OCI-LY7 (cell line): ENCODE measurements at regions not wholly inside any gene's neighbourhood (a gene's known extent, or its start where the extent isn't known, plus 50 kb on each side); places are given as distances from the start of the nearest gene placed in this dataset.

Source experiments
- BruUV-seq: library from RNA; stranded (reverse); fragments of 400-500 nt; replicated peaks from 2 replicates; lab custom pipeline; 2021; lab: Mats Ljungman, UMichigan
- CTCF ChIA-PET: fragments of 300-600 bp; sonication (Branson Sonifier 250); formaldehyde crosslinking; loops from one replicate; lab custom pipeline; 2022; ENCODE audit warnings: antibody characterized with exemption; ENCODE audit not compliant: unreplicated experiment; lab: Charles Lee
- POLR2A ChIA-PET: fragments of 300-600 bp; sonication (Branson Sonifier 250); formaldehyde crosslinking; loops from one replicate; lab custom pipeline; 2022; ENCODE audit warnings: antibody characterized with exemption; lab: Charles Lee
- DNase-seq: peaks from one replicate; pipeline ENCODE4 v3.0.0-alpha.2; 2015; ENCODE audit warnings: low spot score
- H2AFZ ChIP-seq: fragments of 200-600 bp; sonication (generic), shearing (Covaris generic); 2 replicates; pipeline ENCODE4 v1.6.1; 2014; ENCODE audit warnings: mild to moderate bottlenecking, antibody characterized with exemption, low read length, moderate library complexity
- H3K27ac ChIP-seq: fragments of 200-600 bp; sonication (generic); 2 replicates; pipeline ENCODE4 v1.5.1; 2014; ENCODE audit warnings: mixed run types, low read depth, mild to moderate bottlenecking, moderate library complexity, low read length, inconsistent platforms; ENCODE audit not compliant: poor library complexity, severe bottlenecking
- H3K36me3 ChIP-seq: fragments of 200-600 bp; sonication (generic); 2 replicates; pipeline ENCODE4 v1.6.1; 2014; ENCODE audit warnings: mild to moderate bottlenecking, antibody characterized with exemption, low read length, moderate library complexity, mixed read lengths; ENCODE audit not compliant: insufficient read depth
- H3K4me1 ChIP-seq: fragments of 200-600 bp; sonication (generic); 2 replicates; pipeline ENCODE4 v1.5.1; 2014; ENCODE audit warnings: mild to moderate bottlenecking, low read length; ENCODE audit not compliant: insufficient read depth, poor library complexity, severe bottlenecking
- H3K4me2 ChIP-seq: fragments of 200-600 bp; sonication (generic); 2 replicates; pipeline ENCODE4 v1.6.1; 2014; ENCODE audit warnings: mild to moderate bottlenecking, low read length
- H3K4me3 ChIP-seq: fragments of 200-600 bp; sonication (generic); 2 replicates; pipeline ENCODE4 v1.5.1; 2014; ENCODE audit warnings: mild to moderate bottlenecking, low read depth, low read length; ENCODE audit not compliant: poor library complexity, severe bottlenecking
- H3K79me2 ChIP-seq: fragments of 200-600 bp; sonication (generic); 2 replicates; pipeline ENCODE4 v1.6.1; 2016; ENCODE audit warnings: low read depth, mild to moderate bottlenecking, low read length, moderate library complexity, mixed read lengths; ENCODE audit not compliant: insufficient read depth
- H3K9me2 ChIP-seq: fragments of 200-600 bp; sonication (generic); 2 replicates; pipeline ENCODE4 v1.6.1; 2016; ENCODE audit warnings: mild to moderate bottlenecking, low read length, mixed read lengths; ENCODE audit not compliant: insufficient read depth
- H3K9me3 ChIP-seq: fragments of 200-600 bp; sonication (generic); 2 replicates; pipeline ENCODE4 v1.6.1; 2014; ENCODE audit warnings: mild to moderate bottlenecking, mixed run types, low read length, mixed read lengths
- H4K20me1 ChIP-seq: fragments of 200-600 bp; sonication (generic); 2 replicates; pipeline ENCODE4 v1.6.1; 2014; ENCODE audit warnings: mild to moderate bottlenecking, antibody characterized with exemption, low read length, moderate library complexity, mixed read lengths; ENCODE audit not compliant: insufficient read depth
- CTCF ChIP-seq: fragments of 200-600 bp; sonication (generic); conservative IDR thresholded peaks from 2 replicates; pipeline ENCODE4 v1.5.1; 2014; ENCODE audit warnings: mild to moderate bottlenecking, antibody characterized with exemption, low read length, moderate library complexity, mixed read lengths
- EZH2phosphoT487 ChIP-seq: fragments of 200-600 bp; sonication (generic); IDR thresholded peaks from 2 replicates; pipeline ENCODE4 v1.6.1; 2018; ENCODE audit warnings: low read depth, borderline replicate concordance, mild to moderate bottlenecking, mixed run types, antibody characterized with exemption, low read length, moderate library complexity, mixed read lengths
- intact Hi-C: fragments of 100-400 bp; cut with micrococcal nuclease; formaldehyde crosslinking; loops from one replicate; pipeline ENCODE4 v1.10.0; 2022; ENCODE audit not compliant: unreplicated experiment

GRCh38 chr19:42652021-42652420 lies 57.3 kb upstream of the CEACAM8 start:
- no peaks in the 10 kb centered on the region for H3K36me3 ChIP-seq
- POLR2A ChIA-PET, result no interaction called here
- no TSS peak for BruUV-seq

More at GRCh38 chr19:42652021-42652420, 57.3 kb upstream of the CEACAM8 start:
- no peak overlapping the region for H3K27ac ChIP-seq
- no peak overlapping the region for H2AFZ ChIP-seq
- CTCF ChIA-PET, result no interaction called here
- intact Hi-C loops, result no loop called here
- no peaks in the 10 kb centered on the region for H3K9me3 ChIP-seq
- H4K20me1 ChIP-seq, result no peaks in the 10 kb centered on the region
- no peaks in the 10 kb centered on the region for H3K4me1 ChIP-seq
- no peaks in the 10 kb centered on the region for H3K79me2 ChIP-seq
- no peak for DNase-seq
- H3K4me3 ChIP-seq, result no peak overlapping the region
- no peaks in the 10 kb centered on the region for H3K9me2 ChIP-seq
- TF ChIP-seq CTCF (no peak), EZH2phosphoT487 (no peak)
- no peak overlapping the region for H3K4me2 ChIP-seq
